ENCODE measurements at regions not wholly inside any gene's neighbourhood (a gene's known extent, or its start where the extent isn't known, plus 50 kb on each side); places are given as distances from the start of the nearest gene placed in this dataset.
A peak's percentile ranks its signal among the peaks of the same experiment; 100 is the strongest.

DNA sequence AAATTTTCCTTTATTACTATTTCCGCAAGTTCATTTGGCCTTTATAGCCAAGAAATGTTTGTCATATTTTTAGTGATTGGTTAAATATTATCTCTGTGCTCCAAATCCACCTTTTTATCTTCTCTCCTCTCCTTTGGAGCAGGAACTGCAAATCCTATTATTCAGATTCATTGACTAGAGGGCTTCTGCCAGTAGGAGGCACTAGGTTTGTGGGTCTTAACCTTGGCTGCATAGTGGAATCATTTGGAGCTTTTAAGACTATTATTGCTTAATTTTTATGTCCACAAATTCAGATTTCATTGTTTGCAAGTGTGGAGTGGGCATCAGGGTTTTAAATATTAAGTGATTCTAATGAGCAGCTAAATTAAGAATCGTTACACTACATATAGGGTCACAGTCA is 75.3 kb upstream of the SYT10 start:
- Histone ChIP-seq H3K79me2 (ENCODE audit: insufficient read depth, low read length) (no peaks in the 10 kb centered on the region), H3K4me1 (ENCODE audit: insufficient read depth, low read length) (no peaks in the 10 kb centered on the region), H4K20me1 (ENCODE audit: insufficient read depth, low read length) (no peaks in the 10 kb centered on the region), H3K4me2 (ENCODE audit: low read depth, low read length) (no peak overlapping the region), H3K27ac (ENCODE audit: extremely low read length, insufficient read depth, low read length) (no peak overlapping the region), H3K9ac (ENCODE audit: insufficient read depth, low read depth, low read length) (no peak overlapping the region), H3K36me3 (replicated peaks in 1 of 2; ENCODE audit: control insufficient read depth in 1 of 2, insufficient read depth in 2 of 2, low read length in 2 of 2) (no peaks in the 10 kb centered on the region), H2AFZ (ENCODE audit: low read length) (no peak overlapping the region), H3K27me3 (ENCODE audit: control insufficient read depth in 1 of 2, insufficient read depth in 2 of 2, low read length in 2 of 2) (no peaks in the 10 kb centered on the region), H3K9me3 (ENCODE audit: low read length) (no peaks in the 10 kb centered on the region), H3K4me3 (replicated peaks in 1 of 3; ENCODE audit: insufficient read depth in 1 of 3, low read depth in 2 of 3, low read length in 3 of 3) (no peak overlapping the region)
- ChIA-PET POLR2A (no interaction called here), CTCF (ENCODE audit: low intra/inter-chr PET ratio, low total read pairs) (no interaction called here)
- in situ Hi-C loops (cut with HindIII; ENCODE audit: extremely low pct_ligation_motif_present, low pct_unique_long_range_greater_than_20kb), result no loop called here
- 11% methylated on average over 2 of the region's 2 CpGs for WGBS (ENCODE audit: low lambda C conversion rate)
- no peak for TF ChIP-seq KAT8 (CRISPR knock-in tag; IDR thresholded peaks at IDR 0.05)
- no peak for TF ChIP-seq TGIF2 (CRISPR knock-in tag; IDR thresholded peaks at IDR 0.05)
- TF ChIP-seq RCOR2 (CRISPR knock-in tag; IDR thresholded peaks at IDR 0.05), result no peak
- TF ChIP-seq, protein P1, sequence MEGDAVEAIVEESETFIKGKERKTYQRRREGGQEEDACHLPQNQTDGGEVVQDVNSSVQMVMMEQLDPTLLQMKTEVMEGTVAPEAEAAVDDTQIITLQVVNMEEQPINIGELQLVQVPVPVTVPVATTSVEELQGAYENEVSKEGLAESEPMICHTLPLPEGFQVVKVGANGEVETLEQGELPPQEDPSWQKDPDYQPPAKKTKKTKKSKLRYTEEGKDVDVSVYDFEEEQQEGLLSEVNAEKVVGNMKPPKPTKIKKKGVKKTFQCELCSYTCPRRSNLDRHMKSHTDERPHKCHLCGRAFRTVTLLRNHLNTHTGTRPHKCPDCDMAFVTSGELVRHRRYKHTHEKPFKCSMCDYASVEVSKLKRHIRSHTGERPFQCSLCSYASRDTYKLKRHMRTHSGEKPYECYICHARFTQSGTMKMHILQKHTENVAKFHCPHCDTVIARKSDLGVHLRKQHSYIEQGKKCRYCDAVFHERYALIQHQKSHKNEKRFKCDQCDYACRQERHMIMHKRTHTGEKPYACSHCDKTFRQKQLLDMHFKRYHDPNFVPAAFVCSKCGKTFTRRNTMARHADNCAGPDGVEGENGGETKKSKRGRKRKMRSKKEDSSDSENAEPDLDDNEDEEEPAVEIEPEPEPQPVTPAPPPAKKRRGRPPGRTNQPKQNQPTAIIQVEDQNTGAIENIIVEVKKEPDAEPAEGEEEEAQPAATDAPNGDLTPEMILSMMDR (CRISPR knock-in tag; IDR thresholded peaks at IDR 0.05), result 0 out of 2 replicates have a peak, but pooled peaks have one; percentile 20
- no peak for DNase-seq (ENCODE audit: low spot score)
- no TSS peak for BruUV-seq (replicated peaks)
- FAIRE-seq, result no peak
- ATAC-seq, result no peak
- intact Hi-C loops (cut with micrococcal nuclease; ENCODE audit: unreplicated experiment), result no loop called here

GRCh38 chr12:33519566-33519965 is 79.9 kb upstream of the SYT10 start:
- no peak for FAIRE-seq
- H3K4me3 ChIP-seq (replicated peaks in 1 of 3; ENCODE audit: insufficient read depth in 1 of 3, low read depth in 2 of 3, low read length in 3 of 3), result no peak overlapping the region
- H2AFZ ChIP-seq (ENCODE audit: low read length), result no peak overlapping the region
- no peak for DNase-seq (ENCODE audit: low spot score)
- peaks cover 7% of the 10 kb centered on the region; the same call in 1 of the 2 replicates for H3K4me1 ChIP-seq (ENCODE audit: insufficient read depth, low read length)
- intact Hi-C loops (cut with micrococcal nuclease; ENCODE audit: unreplicated experiment), result no loop called here
- no peak for ATAC-seq
- TF ChIP-seq ZNF773 (CRISPR knock-in tag; IDR thresholded peaks at IDR 0.05; ENCODE audit: borderline replicate concordance) (no peak), CREM (IDR thresholded peaks at IDR 0.05) (no peak), CREM (CRISPR knock-in tag; IDR thresholded peaks at IDR 0.05) (no peak), ZSCAN30 (CRISPR knock-in tag; IDR thresholded peaks at IDR 0.05) (no peak), ZFY (CRISPR knock-in tag; IDR thresholded peaks at IDR 0.05) (no peak), IRX3 (CRISPR knock-in tag; IDR thresholded peaks at IDR 0.05; ENCODE audit: borderline replicate concordance, low read depth) (no peak), ZBTB21 (CRISPR knock-in tag; IDR thresholded peaks at IDR 0.05) (no peak), RBFOX2 (IDR thresholded peaks at IDR 0.05; ENCODE audit: low read depth, low read length) (no peak)
- TF ChIP-seq, protein P2, sequence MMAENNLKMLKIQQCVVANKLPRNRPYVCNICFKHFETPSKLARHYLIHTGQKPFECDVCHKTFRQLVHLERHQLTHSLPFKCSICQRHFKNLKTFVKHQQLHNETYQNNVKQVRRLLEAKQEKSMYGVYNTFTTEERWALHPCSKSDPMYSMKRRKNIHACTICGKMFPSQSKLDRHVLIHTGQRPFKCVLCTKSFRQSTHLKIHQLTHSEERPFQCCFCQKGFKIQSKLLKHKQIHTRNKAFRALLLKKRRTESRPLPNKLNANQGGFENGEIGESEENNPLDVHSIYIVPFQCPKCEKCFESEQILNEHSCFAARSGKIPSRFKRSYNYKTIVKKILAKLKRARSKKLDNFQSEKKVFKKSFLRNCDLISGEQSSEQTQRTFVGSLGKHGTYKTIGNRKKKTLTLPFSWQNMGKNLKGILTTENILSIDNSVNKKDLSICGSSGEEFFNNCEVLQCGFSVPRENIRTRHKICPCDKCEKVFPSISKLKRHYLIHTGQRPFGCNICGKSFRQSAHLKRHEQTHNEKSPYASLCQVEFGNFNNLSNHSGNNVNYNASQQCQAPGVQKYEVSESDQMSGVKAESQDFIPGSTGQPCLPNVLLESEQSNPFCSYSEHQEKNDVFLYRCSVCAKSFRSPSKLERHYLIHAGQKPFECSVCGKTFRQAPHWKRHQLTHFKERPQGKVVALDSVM (CRISPR knock-in tag; IDR thresholded peaks at IDR 0.05), result no peak
- CTCF ChIA-PET (ENCODE audit: low intra/inter-chr PET ratio, low total read pairs), result no interaction called here
- H3K27ac ChIP-seq (ENCODE audit: extremely low read length, insufficient read depth, low read length), result no peak overlapping the region
- H3K36me3 ChIP-seq (replicated peaks in 1 of 2; ENCODE audit: control insufficient read depth in 1 of 2, insufficient read depth in 2 of 2, low read length in 2 of 2), result no peaks in the 10 kb centered on the region
- H4K20me1 ChIP-seq (ENCODE audit: insufficient read depth, low read length), result no peaks in the 10 kb centered on the region
- BruUV-seq (replicated peaks), result no TSS peak
- no peak overlapping the region for H3K4me2 ChIP-seq (ENCODE audit: low read depth, low read length)
- in situ Hi-C loops (cut with HindIII; ENCODE audit: extremely low pct_ligation_motif_present, low pct_unique_long_range_greater_than_20kb), result no loop called here
- no peaks in the 10 kb centered on the region for H3K79me2 ChIP-seq (ENCODE audit: insufficient read depth, low read length)
- no peaks in the 10 kb centered on the region for H3K9me3 ChIP-seq (ENCODE audit: low read length)
- POLR2A ChIA-PET, result no interaction called here
- no peaks in the 10 kb centered on the region for H3K27me3 ChIP-seq (ENCODE audit: control insufficient read depth in 1 of 2, insufficient read depth in 2 of 2, low read length in 2 of 2)
- no peak overlapping the region for H3K9ac ChIP-seq (ENCODE audit: insufficient read depth, low read depth, low read length)

All from HepG2 (cell line).